ENCODE measurements at regions not wholly inside any gene's neighbourhood (a gene's known extent, or its start where the extent isn't known, plus 50 kb on each side); places are given as distances from the start of the nearest gene placed in this dataset.

DNA sequence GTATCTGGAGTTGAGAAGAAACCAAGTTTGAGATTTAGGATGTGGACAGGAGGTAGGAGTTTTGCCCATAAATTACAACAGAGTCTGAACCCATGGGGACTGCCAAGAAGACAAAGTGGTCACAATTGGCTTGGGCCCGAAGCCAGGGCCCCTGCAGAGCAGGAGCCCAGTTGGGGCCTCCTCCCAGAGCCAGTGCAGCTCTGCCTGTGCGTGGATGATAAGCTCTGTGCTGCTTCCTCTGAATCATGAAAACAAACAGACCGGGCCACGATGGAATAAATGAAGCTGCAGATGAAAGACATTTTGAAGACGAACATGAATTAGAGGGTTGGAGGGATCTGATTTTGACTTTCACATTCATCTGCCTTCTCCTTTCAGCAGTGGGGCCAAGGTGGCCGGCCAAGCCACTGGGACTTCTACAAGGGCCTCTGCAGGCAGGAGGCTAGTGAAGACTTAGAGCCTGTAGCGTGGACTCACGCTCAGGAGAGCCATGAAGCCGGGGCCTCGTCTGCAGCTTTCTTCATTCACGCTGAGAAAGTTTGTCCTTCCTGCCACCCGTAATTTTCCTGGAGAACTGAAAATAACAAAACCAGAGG is 156.8 kb upstream of the LYZL1 start:
- no peak overlapping the region for H3K4me3 ChIP-seq (ENCODE audit: low read depth, low read length)
- no peak for DNase-seq (ENCODE audit: low read depth)
- TF ChIP-seq, protein P1, sequence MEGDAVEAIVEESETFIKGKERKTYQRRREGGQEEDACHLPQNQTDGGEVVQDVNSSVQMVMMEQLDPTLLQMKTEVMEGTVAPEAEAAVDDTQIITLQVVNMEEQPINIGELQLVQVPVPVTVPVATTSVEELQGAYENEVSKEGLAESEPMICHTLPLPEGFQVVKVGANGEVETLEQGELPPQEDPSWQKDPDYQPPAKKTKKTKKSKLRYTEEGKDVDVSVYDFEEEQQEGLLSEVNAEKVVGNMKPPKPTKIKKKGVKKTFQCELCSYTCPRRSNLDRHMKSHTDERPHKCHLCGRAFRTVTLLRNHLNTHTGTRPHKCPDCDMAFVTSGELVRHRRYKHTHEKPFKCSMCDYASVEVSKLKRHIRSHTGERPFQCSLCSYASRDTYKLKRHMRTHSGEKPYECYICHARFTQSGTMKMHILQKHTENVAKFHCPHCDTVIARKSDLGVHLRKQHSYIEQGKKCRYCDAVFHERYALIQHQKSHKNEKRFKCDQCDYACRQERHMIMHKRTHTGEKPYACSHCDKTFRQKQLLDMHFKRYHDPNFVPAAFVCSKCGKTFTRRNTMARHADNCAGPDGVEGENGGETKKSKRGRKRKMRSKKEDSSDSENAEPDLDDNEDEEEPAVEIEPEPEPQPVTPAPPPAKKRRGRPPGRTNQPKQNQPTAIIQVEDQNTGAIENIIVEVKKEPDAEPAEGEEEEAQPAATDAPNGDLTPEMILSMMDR (IDR thresholded peaks at IDR 0.05; ENCODE audit: control insufficient read depth, extremely low read depth, insufficient read depth): no peak

DNA sequence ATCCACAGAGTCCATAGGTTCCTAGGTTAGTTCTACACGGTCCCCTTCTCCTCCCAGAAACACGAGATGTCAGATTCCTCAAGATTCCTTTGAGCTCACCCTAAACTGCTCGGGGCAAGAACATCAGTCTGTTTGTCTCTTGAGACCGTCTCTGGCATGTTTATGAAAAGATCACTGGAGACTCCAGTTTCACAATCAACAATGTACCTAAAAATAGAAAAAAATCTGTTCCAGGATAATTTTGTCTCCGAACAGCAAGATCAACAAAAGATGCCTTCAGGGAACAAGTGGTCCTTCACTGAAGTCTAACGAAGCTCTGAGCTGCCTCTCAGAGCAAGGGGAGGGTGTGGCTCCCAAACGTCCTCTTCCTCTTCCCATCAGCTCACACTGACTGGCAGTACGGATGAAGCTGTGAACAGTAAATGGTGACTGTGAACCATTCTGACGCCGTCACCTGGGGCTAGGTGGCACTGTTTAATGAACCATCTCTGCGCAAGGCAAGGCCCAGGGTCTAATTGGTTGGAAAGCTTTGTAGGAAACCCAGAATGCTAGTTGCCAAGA is 156.2 kb upstream of the LYZL1 start:
- TF ChIP-seq, protein P1 (IDR thresholded peaks at IDR 0.05; ENCODE audit: control insufficient read depth, extremely low read depth, insufficient read depth): 0 out of 2 replicates have a peak, but pooled peaks have one; percentile 14
- H3K4me3 ChIP-seq (ENCODE audit: low read depth, low read length): no peak overlapping the region
- DNase-seq (ENCODE audit: low read depth): no peak

- TF ChIP-seq, protein P1 (IDR thresholded peaks at IDR 0.05; ENCODE audit: control insufficient read depth, extremely low read depth, insufficient read depth): no peak
- no peak overlapping the region for H3K4me3 ChIP-seq (ENCODE audit: low read depth, low read length)
- no peak for DNase-seq (ENCODE audit: low read depth)
Observed at GRCh38 chr10:29135337-29135736, 153.5 kb upstream of the LYZL1 start.

GRCh38 chr10:29136411-29136810 is 152.5 kb upstream of the LYZL1 start:
- no peak overlapping the region for H3K4me3 ChIP-seq (ENCODE audit: low read depth, low read length)
- DNase-seq (ENCODE audit: low read depth): no peak
- TF ChIP-seq, protein P1 (IDR thresholded peaks at IDR 0.05; ENCODE audit: control insufficient read depth, extremely low read depth, insufficient read depth): no peak

- H3K4me3 ChIP-seq (ENCODE audit: low read depth, low read length): no peak overlapping the region
- TF ChIP-seq, protein P1 (IDR thresholded peaks at IDR 0.05; ENCODE audit: control insufficient read depth, extremely low read depth, insufficient read depth): no peak
- DNase-seq (ENCODE audit: low read depth): no peak
Observed at GRCh38 chr10:29140151-29140550, 148.7 kb upstream of the LYZL1 start.

DNA sequence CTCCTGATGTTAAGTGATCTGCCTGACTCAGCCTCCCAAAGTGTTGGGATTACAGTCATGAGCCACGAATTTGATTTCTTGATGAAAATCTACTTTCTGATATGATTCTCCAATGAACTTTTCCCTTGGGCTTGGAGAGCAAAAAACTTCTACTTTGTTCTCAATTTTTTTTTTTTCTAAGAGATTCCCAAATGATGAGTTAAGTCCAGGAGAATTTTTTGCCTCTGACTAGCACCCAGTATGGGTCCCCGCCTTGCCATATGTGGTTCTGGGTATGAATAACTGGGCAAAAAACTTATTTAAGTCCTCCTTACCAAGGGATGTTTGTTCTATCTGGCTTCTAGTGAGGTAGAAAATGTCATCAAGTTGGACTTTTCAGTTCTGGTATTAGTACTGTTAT is 147.9 kb upstream of the LYZL1 start:
- H3K4me3 ChIP-seq (ENCODE audit: low read depth, low read length): no peak overlapping the region
- no peak for DNase-seq (ENCODE audit: low read depth)
- TF ChIP-seq, protein P1 (IDR thresholded peaks at IDR 0.05; ENCODE audit: control insufficient read depth, extremely low read depth, insufficient read depth): no peak

GRCh38 chr10:29141761-29142160 is 147.1 kb upstream of the LYZL1 start:
- peak; percentile 72 for DNase-seq (ENCODE audit: low read depth)
- H3K4me3 ChIP-seq (ENCODE audit: low read depth, low read length): no peak overlapping the region
- TF ChIP-seq, protein P1 (IDR thresholded peaks at IDR 0.05; ENCODE audit: control insufficient read depth, extremely low read depth, insufficient read depth): no peak

Measured in LNCaP clone FGC (cell line).